ENCODE measurements at regions not wholly inside any gene's neighbourhood (a gene's known extent, or its start where the extent isn't known, plus 50 kb on each side); places are given as distances from the start of the nearest gene placed in this dataset.
"Not testable (repeated sequence)": the region's sequence is repeated elsewhere in the genome, so short reads cannot be mapped to it uniquely, and the experiment has no call there.

DNA sequence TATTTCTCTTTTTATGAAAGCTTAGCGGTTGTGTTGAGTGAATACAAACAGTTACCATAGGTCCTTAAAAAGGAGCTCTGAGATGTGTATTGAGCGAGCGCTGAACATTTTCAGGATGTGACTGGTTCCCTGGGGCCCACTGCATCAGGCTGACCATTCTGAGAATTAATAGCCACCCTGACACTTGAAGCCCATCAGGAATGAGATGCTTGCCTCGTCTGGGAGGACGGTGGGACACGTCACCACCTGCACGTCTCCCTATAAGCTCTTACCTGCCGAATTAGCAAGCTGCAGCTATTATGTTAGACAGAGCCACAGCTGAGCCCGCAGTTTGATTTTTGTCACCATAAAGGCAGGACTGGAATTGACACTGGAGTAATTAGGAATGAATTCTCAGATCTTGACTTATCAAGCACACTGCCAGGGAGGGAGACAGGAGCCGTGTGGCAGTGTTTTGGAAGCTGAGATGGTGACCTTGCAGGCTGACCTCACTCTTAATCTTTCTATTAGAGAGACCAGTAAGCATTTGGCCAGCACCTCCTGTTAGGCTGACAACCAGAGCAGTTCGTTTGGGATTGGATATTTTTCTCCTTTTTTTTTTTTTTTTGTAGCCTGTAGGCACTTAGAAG is 373.1 kb upstream of the WWC1 start:
- Mint-ChIP-seq H3K4me3 (no peak overlapping the region), H3K4me1 (no peaks in the 10 kb centered on the region), H3K9me3 (peaks cover 18% of the 10 kb centered on the region), H3K27me3 (no peaks in the 10 kb centered on the region), H3K27ac (ENCODE audit: low read depth) (no peak overlapping the region), H3K36me3 (ENCODE audit: insufficient read depth) (no peaks in the 10 kb centered on the region)
- no peak for ATAC-seq (replicated peaks; ENCODE audit: extremely low read depth, poor library complexity, severe bottlenecking)
- DNase-seq (ENCODE audit: low spot score in 2 of 2), result no peak

DNA sequence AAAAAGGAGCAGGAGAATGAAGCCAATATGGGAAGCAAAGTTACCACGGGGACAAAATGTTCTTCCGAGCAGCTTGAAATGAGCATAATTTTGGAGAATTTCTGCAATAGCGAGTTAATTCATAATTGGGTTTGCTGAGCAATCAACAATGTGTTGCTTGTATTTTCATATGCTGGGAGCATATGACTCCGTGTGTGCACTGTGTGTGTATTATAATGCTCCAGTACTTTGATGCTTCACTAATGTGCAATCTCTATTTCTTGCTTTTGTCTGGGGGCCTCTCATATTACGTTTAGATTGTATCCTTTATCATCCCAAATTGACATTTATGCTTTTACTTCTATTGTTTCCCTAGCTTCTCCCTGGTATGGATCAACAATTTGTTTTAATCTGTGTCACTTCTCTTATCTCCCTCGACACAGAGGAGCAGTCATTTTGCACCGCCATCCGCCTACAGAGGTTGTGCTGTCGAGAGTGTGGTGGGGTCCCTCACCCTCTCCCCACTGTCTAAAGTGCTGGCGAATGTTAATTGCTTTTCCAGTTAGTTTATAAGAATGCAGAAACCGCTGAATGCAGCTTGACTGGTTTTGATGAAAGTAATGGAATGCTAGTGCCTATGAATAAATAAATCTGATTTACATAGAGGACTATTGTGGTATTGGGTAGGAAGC is 372.5 kb upstream of the WWC1 start:
- Mint-ChIP-seq H3K4me1 (no peaks in the 10 kb centered on the region), H3K36me3 (ENCODE audit: insufficient read depth) (no peaks in the 10 kb centered on the region), H3K4me3 (no peak overlapping the region), H3K27me3 (no peaks in the 10 kb centered on the region), H3K9me3 (peaks cover 18% of the 10 kb centered on the region), H3K27ac (ENCODE audit: low read depth) (no peak overlapping the region)
- ATAC-seq (replicated peaks; ENCODE audit: extremely low read depth, poor library complexity, severe bottlenecking) (no peak), DNase-seq (ENCODE audit: low spot score in 2 of 2) (no peak)

DNA sequence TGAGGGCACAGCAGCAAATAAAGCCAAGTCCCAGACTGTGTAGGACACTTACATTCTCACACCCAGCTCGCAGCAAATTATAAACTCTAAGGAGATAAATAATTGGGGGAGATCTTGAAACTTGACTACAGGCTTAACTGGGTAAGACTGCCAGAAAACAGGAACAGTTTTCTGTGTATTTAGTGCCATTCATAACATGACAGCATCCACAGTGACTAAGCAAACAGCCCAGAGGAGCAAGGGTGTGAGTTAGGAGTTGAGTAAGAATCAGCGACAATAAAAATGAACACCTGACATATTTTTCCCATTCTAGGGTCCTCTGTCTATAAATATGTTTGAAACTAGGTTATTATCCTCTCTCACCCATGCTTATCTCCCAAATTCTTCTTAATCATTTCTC is 370.9 kb upstream of the WWC1 start:
- ATAC-seq (replicated peaks; ENCODE audit: extremely low read depth, poor library complexity, severe bottlenecking) (no peak), DNase-seq (ENCODE audit: low spot score in 2 of 2) (no peak)
- Mint-ChIP-seq H3K9me3 (peaks cover 7% of the 10 kb centered on the region), H3K36me3 (ENCODE audit: insufficient read depth) (no peaks in the 10 kb centered on the region), H3K27ac (ENCODE audit: low read depth) (no peak overlapping the region), H3K27me3 (no peaks in the 10 kb centered on the region), H3K4me1 (no peaks in the 10 kb centered on the region), H3K4me3 (no peak overlapping the region)

DNA sequence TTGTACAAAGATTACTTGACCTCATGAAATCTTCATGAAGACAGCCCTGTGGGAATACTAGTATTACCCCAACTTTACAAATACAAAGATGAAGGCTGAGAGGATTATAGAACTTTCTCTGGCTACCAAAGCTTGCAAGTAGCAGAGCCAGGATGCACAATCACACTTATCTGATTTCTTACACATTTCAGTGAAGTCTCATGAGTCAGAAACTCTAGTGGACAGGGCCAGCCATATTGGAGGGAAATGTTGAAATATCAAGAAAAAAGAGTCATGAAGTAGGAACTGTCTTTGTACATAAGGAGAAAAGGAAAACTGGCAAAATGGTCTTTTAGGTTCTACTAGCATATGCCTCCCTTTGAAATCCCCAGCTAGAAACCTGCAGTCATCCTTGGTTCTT is 369.6 kb upstream of the WWC1 start:
- no peak overlapping the region for H3K4me3 Mint-ChIP-seq
- H3K9me3 Mint-ChIP-seq, result peaks cover 5% of the 10 kb centered on the region
- no peaks in the 10 kb centered on the region for H3K27me3 Mint-ChIP-seq
- DNase-seq (ENCODE audit: low spot score in 2 of 2) (no peak), ATAC-seq (replicated peaks; ENCODE audit: extremely low read depth, poor library complexity, severe bottlenecking) (no peak)
- H3K36me3 Mint-ChIP-seq (ENCODE audit: insufficient read depth), result no peaks in the 10 kb centered on the region
- no peak overlapping the region for H3K27ac Mint-ChIP-seq (ENCODE audit: low read depth)
- H3K4me1 Mint-ChIP-seq, result no peaks in the 10 kb centered on the region

DNA sequence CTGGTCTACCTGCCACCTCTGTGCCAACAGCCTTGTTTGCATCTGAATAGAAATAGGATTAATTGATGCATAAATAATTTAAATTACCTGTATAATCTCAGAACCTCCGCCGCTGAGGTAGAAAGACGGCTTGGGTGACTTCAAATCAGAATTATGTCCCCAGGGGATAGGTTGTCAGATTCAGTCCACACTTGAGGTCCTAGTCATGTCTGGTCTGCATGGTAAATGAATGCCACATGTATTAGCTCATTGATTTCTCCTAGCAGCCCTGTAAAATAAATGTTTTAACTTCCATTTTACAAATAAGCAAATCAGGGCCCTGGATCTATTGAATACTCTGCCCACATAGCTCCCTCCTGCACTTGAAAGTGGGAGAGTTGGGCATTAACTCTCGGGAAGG is 368.0 kb upstream of the WWC1 start:
- ATAC-seq (replicated peaks; ENCODE audit: extremely low read depth, poor library complexity, severe bottlenecking) (no peak), DNase-seq (ENCODE audit: low spot score in 2 of 2) (no peak)
- Mint-ChIP-seq H3K36me3 (ENCODE audit: insufficient read depth) (no peaks in the 10 kb centered on the region), H3K27ac (ENCODE audit: low read depth) (no peak overlapping the region), H3K4me3 (no peak overlapping the region), H3K9me3 (peaks cover 5% of the 10 kb centered on the region), H3K4me1 (no peaks in the 10 kb centered on the region), H3K27me3 (no peaks in the 10 kb centered on the region)

DNA sequence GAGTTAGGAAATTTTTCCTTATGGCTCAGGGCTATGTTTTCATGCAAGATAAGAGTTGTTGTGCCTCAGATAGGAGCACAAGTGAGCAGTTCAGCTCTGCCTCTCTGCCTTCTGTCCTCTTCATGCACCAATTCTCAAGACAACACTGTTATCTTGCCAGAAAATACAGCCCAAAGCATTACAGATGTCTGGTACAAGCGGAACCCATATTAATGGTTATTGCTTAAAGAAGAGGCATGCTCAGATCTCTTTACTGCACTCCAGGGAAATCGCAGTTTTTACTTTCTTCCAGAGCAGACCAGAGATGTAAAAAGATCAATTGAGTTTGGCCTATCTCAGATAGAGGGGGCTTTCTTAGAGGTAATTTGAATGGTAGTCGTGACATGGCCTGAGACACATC is 361.6 kb upstream of the WWC1 start:
- no peak for ATAC-seq (replicated peaks; ENCODE audit: extremely low read depth, poor library complexity, severe bottlenecking)
- Mint-ChIP-seq H3K36me3 (ENCODE audit: insufficient read depth) (no peaks in the 10 kb centered on the region), H3K4me3 (no peak overlapping the region), H3K9me3 (peaks cover 19% of the 10 kb centered on the region), H3K4me1 (no peaks in the 10 kb centered on the region), H3K27me3 (no peaks in the 10 kb centered on the region), H3K27ac (ENCODE audit: low read depth) (no peak overlapping the region)
- DNase-seq (ENCODE audit: low spot score in 2 of 2), result no peak

DNA sequence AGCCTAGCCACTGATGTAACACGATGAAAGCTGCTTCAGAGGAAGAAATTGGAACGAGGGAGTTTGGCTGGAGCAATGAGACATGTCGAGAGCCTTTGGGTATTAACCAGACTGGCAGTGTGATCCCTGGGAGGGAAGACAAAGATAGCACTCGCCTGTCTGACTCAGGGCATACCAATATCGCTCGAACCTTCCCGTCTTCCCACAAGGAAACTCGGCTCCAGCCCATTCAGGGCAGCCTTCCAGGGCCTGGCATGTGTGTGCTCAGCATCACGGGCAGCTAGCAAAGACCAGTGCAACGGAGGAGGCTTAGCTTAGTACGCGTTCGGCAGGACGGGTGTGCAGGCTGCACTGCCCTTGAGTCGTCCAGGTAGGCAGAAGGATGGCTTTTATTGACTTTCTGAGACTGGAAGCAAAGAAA is 356.9 kb upstream of the WWC1 start:
- Mint-ChIP-seq H3K4me1 (no peaks in the 10 kb centered on the region), H3K27me3 (no peaks in the 10 kb centered on the region), H3K36me3 (ENCODE audit: insufficient read depth) (no peaks in the 10 kb centered on the region), H3K4me3 (no peak overlapping the region), H3K9me3 (peaks cover 26% of the 10 kb centered on the region), H3K27ac (ENCODE audit: low read depth) (no peak overlapping the region)
- DNase-seq (ENCODE audit: low spot score in 2 of 2) (no peak), ATAC-seq (replicated peaks; ENCODE audit: extremely low read depth, poor library complexity, severe bottlenecking) (no peak)

DNA sequence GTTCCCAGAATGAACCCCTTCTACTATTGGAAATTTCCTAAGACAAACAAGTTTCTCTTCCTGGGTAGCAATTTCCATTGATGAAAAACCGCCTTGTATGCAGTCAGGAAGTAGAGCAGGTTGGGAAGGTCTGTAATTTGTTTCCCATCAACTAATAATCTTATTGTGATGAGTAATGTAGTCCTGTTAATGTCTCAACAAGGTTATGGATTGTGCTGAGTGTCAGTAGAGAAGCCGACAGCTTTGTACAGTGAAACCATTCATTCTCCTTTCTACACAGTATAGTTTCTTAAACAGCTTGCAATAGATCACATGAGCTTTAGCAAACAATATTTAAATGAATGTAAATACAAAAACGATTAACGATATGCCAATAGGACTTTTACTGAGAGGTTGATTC is 355.4 kb upstream of the WWC1 start:
- Mint-ChIP-seq H3K27me3 (no peaks in the 10 kb centered on the region), H3K4me3 (no peak overlapping the region), H3K9me3 (peaks cover 23% of the 10 kb centered on the region), H3K36me3 (ENCODE audit: insufficient read depth) (no peaks in the 10 kb centered on the region), H3K4me1 (no peaks in the 10 kb centered on the region), H3K27ac (ENCODE audit: low read depth) (no peak overlapping the region)
- no peak for DNase-seq (ENCODE audit: low spot score in 2 of 2)
- ATAC-seq (replicated peaks; ENCODE audit: extremely low read depth, poor library complexity, severe bottlenecking), result no peak

DNA sequence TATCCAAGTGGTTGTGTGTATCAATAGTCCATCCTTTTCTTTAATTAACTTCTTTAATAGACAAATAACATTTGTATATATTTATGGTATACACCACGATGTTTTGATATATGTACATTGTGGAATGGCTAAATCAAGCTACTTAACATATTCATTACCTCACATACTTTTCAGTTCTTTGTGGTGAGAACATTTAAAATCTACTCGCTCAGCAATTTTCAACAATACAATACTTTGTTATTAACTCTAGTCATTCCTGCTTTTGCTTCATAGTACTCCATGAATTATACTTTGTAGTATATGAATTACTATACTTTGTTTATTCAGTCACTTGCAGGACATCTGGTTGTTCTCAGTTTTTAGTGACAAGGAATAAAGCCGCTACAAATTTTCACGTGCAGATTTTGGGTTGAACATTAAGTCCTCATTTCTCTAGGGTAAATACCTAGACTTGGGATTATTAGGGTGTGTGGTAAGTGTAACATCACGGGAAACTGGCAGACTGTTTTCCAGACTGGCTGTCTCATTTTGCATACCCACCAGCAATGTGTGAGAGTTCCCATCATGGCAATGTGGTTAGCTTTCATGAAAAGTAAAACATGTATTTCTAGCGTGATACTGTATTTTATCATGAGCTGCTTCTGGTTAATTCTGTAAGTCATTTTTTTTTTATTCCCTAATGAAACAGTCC is 354.4 kb upstream of the WWC1 start:
- H3K9me3 Mint-ChIP-seq, result peaks cover 17% of the 10 kb centered on the region
- H3K4me3 Mint-ChIP-seq, result no peak overlapping the region
- no peaks in the 10 kb centered on the region for H3K4me1 Mint-ChIP-seq
- H3K27me3 Mint-ChIP-seq, result no peaks in the 10 kb centered on the region
- ATAC-seq (replicated peaks; ENCODE audit: extremely low read depth, poor library complexity, severe bottlenecking), result no peak
- H3K36me3 Mint-ChIP-seq (ENCODE audit: insufficient read depth), result no peaks in the 10 kb centered on the region
- H3K27ac Mint-ChIP-seq (ENCODE audit: low read depth), result no peak overlapping the region
- no peak for DNase-seq (ENCODE audit: low spot score in 2 of 2)

DNA sequence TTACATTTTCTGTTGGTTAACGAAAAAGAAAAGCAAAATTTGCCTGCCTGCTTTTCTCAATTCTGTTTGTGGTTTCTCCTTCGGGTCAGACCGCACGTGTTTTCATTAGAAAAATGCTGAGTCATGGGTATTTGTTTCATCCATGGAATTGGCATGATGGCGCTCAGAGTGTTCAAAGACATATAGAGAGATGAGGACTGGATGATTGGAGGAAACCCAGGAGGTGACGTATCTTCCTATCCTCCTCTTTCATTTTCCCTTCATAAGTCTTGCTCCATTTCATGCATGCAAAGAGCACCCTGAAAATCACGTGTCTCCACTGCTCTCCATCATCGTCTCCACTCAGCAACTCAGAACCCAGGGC is 353.8 kb upstream of the WWC1 start:
- Mint-ChIP-seq H3K36me3 (ENCODE audit: insufficient read depth) (no peaks in the 10 kb centered on the region), H3K27me3 (no peaks in the 10 kb centered on the region), H3K27ac (ENCODE audit: low read depth) (no peak overlapping the region), H3K4me3 (no peak overlapping the region), H3K9me3 (peaks cover 17% of the 10 kb centered on the region), H3K4me1 (no peaks in the 10 kb centered on the region)
- DNase-seq (ENCODE audit: low spot score in 2 of 2) (no peak), ATAC-seq (replicated peaks; ENCODE audit: extremely low read depth, poor library complexity, severe bottlenecking) (no peak)

DNA sequence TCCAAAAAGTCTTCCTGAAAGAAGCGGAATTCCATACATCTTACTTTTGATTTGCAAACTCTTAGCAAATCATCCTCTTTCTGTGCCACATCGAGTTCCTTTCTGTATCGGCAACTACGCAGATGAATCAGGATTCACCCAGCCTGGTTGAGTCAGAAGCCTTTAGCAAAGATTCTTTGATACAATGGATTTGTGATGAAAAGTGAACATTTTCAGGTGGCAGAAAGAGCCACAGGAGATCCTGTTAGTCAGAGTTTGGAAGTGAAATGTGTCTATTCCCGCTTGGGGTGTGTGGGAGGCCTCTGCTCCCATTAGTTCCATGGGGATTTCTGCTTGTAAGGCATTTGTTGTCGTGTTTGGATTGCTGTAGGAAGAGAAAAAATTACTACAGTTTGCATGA is 351.8 kb upstream of the WWC1 start:
- no peak overlapping the region for H3K4me3 Mint-ChIP-seq
- DNase-seq (ENCODE audit: low spot score in 2 of 2) (no peak), ATAC-seq (replicated peaks; ENCODE audit: extremely low read depth, poor library complexity, severe bottlenecking) (no peak)
- no peaks in the 10 kb centered on the region for H3K27me3 Mint-ChIP-seq
- no peaks in the 10 kb centered on the region for H3K4me1 Mint-ChIP-seq
- no peak overlapping the region for H3K27ac Mint-ChIP-seq (ENCODE audit: low read depth)
- no peaks in the 10 kb centered on the region for H3K36me3 Mint-ChIP-seq (ENCODE audit: insufficient read depth)
- peaks cover 11% of the 10 kb centered on the region for H3K9me3 Mint-ChIP-seq

DNA sequence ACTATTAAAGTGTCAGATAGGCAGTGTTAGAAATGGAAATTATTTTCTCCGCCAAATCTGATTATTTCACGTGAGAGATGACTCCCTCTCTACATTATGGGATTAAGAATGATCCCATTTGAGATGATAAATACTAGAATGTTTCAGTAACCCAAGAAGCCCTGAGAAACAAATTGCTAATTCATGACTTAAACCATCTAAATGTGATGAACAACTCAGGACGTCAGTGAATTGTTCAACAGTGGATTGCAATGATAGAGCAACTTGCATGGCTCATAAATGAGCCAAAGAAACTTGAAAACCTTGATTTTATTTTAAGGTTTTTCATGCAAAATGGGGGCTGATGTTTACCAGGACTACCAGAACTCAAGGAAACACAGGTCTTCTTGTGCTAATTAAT is 350.5 kb upstream of the WWC1 start:
- peaks cover 9% of the 10 kb centered on the region for H3K9me3 Mint-ChIP-seq
- no peaks in the 10 kb centered on the region for H3K36me3 Mint-ChIP-seq (ENCODE audit: insufficient read depth)
- H3K4me3 Mint-ChIP-seq, result no peak overlapping the region
- no peak for DNase-seq (ENCODE audit: low spot score in 2 of 2)
- no peaks in the 10 kb centered on the region for H3K27me3 Mint-ChIP-seq
- ATAC-seq (replicated peaks; ENCODE audit: extremely low read depth, poor library complexity, severe bottlenecking), result no peak
- H3K4me1 Mint-ChIP-seq, result no peaks in the 10 kb centered on the region
- H3K27ac Mint-ChIP-seq (ENCODE audit: low read depth), result no peak overlapping the region

DNA sequence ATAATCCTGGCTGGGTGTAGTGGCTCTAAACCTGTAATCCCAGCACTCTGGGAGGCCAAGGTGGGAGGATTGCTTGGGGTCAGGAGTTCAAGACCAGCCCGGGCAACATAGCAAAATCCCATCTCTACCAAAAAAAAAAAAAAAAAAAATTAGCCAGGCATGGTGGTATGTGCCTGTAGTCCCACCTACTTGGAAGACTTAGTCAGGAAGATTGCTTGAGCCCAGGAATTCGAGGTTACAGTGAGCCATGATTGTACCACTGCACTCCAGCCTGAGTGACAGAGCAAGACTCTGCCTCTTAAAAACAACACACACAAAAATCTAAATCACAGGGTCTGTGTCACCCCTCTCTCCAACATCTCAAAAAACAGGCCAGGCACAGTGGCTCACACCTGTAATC is 349.9 kb upstream of the WWC1 start:
- H3K27me3 Mint-ChIP-seq; H3K27ac Mint-ChIP-seq (ENCODE audit: low read depth); H3K4me3 Mint-ChIP-seq; H3K4me1 Mint-ChIP-seq; ATAC-seq (replicated peaks; ENCODE audit: extremely low read depth, poor library complexity, severe bottlenecking); DNase-seq (ENCODE audit: low spot score in 2 of 2); H3K36me3 Mint-ChIP-seq (ENCODE audit: insufficient read depth); H3K9me3 Mint-ChIP-seq: not testable (repeated sequence)
